DMS 273 (cell line): ENCODE measurements at regions not wholly inside any gene's neighbourhood (a gene's known extent, or its start where the extent isn't known, plus 50 kb on each side); places are given as distances from the start of the nearest gene placed in this dataset.
"Not testable (repeated sequence)": the region's sequence is repeated elsewhere in the genome, so short reads cannot be mapped to it uniquely, and the experiment has no call there.

Source experiments
- DNase-seq: peaks from one replicate; lab custom pipeline; 2025; ENCODE audit not compliant: unreplicated experiment; lab: John Stamatoyannopoulos, UW

DNA sequence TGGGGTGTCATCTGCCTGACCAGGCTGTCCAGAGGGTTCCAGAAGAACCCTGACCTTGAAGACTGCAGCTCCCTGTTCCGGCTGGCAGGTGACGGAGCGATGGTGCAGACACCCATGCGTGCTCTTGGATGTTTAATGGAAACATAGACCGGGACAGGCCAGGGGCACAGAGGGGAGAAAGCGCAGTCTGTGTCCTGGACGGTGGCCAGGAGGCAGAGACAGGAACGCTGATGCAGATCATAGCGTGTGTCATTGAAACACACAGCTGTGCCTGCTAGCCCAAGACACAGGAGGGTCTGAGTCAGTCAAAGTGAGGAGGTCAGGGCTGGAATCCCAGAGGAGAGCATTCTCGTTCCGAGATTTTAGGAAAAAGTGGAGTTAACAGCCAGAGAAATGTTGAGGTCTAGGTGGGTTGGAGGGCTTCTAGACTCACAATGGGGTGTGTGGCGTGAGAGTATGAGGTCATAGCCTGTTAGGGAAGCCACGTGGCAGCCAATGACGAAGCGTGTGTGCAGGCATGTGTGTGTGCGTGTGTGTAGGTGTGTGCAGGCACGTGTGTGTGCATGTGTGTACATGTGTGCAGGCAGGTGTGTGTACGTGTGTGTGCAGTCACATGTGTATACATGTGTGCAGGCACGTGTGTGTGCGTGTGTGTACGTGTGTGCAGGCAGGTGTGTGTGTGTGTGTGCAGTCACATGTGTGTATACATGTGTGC, 167.0 kb downstream of the ERMARD start:
- no peak for DNase-seq

DNA sequence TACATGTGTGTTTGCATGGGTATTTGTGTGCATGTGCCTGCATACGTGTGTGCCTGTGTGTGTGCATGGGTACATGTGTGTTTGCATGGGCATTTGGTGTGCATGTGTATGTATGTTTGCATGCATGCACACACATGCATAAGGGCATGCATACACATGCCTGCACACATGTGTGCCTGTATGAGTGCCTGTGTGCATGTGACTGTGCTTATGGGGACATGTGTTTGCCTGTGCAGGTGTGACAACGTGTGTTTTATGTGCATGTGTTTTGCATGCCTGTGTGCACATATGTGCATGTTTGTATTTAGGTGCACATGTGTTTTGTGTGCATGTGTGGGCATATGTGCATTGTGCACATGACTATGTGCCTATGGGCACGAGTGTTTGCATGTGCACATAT, 165.7 kb downstream of the ERMARD start:
- no peak for DNase-seq

DNA sequence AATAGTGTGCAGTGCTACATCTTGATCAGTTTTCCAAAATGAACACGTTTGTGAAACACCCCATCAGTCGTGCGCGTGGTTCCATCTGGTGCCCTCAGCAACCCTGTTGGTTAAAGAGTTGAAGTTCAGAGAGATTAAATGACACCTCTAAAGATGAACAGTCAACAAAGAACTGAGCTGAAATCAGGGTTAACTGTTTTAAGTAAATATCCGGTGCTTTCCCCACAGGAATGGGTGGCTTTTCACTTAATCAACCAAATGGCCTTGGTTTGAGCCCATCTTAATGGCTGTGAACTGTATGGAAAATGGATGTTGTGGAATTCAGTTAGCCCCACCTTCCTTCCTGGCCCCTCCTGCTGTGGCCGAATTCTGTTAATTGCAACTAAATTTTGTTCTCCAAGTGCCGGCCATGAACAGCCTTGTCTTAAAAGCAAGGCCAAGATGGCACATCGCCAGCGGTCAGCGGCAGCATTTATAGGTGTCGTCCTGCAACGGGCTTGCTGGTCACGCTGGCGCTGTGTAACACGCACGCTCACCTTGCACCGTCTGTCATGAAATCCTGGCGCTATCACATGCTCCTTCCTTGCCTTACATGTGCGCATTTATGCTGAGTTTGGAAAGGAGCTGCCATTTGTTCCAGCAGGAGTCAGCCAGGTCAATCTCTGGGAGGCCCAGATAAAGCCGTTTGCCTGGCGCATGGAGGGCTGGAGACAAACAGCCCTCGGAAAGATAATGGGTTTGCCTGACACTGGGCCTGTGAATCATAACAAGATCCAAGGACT, 164.5 kb downstream of the ERMARD start:
- DNase-seq = no peak

DNA sequence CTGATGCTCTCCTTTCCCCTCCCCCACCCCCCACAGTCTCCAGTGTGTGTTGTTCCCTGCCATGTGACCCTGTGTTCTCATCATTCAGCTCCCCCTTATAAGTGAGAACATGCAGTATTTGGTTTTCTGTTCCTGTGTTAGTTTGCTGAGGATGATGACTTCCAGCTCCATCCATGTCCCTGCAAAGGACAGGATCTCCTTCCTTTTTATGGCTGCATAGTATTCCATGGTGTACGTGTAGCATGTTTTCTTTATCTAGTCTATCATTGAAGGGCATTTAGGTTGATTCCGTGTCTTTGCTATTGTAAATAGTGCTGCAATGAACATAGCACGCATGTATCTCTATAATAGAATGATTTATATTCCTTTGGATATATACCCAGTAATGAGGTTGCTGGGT, 162.3 kb downstream of the ERMARD start:
- not testable (repeated sequence) for DNase-seq

DNA sequence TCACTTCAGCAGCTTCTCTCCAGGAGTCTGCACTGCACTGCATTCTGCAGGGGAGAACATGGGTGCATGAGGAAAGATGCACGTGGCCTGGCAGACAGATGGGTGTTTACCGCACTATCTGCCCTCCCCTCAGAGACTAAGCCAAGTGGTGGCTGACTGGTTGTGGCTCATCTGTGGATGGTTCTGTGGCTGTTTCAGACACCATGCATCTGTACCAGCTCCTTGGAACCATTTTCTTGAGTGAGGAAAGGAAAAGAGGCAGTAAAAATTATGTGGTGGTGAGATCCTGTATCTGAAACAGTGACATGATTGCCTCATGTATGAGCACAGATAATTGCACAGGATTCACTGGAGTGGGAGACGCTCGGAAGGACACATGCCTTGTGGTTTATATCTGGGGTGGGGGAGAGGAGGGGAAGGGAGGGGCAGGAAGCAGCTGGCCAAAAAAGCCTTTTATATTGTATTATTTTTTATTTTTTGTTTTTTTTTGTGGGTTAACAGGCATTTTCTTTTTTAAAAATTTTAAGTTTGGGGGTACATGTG, 161.7 kb downstream of the ERMARD start:
- DNase-seq = no peak

DNA sequence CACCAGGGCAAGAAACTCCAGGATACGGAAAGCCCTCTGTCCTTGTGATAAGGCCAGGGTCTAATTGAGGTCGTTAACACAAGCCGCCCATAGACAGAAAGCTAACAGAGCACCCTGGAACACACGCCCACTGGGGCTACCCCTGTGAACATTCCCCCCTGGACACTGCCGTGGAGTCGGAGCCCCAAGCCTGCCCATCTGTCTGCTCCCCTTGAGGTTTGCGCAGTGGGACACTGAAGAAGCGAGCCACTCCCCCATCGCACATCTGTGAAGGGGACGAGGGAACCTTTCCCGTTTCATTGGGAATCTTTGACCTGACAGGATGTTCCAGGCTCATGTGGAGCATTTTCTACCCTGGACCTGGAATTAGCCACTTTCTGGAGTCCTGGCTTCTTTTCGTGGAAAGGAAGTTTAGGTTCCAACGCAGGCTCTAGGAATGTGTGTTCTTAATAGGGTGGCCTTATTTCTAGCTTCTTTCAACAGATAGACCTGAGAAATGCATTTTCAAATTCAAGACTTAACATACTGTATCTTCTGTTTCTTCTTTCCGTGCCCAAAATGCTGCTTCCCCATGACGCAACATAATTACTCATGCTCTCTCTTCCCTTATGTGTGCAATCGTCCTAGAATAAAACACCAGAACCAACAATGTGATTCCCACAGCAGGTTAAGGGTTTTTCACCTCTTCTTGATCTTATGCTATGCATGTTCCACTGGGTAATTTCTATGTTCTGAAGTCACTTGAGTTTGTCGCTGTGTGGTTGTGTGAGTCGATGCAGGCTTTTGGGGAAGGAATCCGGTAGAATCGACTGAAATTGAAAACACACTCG, 161.1 kb downstream of the ERMARD start:
- DNase-seq = no peak

DNA sequence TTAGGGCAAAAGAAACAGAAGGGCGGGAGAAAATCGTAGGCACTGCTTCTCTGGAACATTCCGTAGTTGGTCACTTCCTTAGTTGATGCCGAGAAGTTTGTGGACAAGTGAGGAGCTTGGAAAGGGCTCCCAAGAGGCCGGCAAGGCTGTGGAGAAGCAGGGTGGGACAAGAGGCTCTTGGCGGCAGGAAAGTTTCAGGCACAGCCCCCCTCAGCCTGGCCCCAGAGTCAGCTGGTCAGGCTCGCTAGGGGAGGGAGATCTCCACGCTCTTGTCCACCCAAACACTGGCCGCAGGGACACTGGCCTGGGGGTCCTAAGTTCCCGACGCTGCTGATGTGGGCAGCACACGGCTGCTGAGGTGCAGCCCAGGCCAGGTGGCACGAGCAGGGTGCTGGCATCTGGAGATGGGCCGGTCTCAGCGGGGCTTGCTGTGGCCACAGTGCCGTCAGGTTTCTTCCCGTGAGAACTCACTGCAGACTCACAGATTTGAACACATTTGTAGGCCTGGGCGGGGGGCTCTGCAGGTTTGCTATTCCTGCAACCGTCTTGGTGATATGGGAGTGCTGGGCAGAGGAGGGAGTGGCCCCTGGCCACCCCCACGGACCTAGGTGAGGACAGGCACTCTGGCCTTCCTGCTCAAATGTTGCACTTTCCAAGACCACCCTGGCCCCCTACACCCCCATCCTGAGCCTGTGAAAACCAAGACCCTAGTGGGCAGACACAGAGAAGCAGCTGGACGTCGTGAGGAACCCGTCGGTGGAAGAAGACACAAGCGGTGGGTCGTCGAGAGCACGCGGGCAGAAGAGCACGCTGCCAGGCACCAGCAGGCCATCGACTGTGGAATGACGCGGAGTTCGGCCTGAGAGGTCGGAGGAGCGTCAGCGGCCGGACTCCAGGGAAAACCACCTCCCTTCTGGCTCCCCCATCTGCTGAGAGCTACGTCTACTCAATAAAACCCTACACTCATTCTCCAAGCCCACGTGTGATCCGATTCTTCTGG, 160.1 kb downstream of the ERMARD start:
- no peak for DNase-seq

DNA sequence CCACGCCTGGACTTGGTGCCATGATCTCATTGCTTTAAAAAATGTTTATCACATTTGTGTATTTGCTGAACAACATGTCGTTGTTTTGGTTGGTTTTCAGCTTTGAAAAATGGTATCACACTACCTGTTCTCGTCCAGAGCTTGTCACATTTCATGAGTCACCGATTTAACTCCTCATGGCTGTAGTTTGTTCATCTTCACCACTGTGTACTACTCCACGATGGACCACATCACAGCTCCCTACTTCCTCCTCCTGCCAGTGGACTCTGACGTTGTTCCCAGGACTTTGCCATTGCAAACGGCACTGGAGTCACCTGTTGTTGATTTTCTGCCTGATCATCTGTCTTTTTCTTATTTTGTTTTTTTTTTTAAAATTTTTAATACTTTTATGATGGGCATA, 157.7 kb downstream of the ERMARD start:
- no peak for DNase-seq

DNA sequence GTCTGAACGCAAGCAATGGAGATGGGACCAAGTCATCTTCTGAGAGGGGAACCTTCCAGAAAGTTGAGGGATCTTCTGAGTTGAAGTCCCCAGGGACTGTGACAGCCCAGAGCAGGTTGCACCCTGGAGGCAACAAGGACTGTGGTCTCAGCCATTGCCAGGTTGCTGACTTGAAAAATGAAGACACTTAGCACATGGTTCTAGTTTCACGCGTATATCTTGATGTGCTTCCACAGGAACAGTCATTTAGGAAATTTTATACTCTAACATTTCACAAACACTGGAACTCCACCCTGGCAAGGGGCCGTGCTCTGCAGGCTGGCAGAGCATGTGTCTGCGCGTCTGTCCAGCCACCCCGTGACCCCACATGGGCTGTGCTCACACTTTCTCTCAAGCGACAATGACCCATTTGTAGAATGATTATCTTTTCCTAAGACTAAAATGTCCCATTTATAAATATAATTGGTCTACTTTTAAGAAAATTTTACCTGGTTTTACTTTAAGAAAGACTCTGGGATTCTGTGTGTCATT, 157.0 kb downstream of the ERMARD start:
- DNase-seq = no peak

DNA sequence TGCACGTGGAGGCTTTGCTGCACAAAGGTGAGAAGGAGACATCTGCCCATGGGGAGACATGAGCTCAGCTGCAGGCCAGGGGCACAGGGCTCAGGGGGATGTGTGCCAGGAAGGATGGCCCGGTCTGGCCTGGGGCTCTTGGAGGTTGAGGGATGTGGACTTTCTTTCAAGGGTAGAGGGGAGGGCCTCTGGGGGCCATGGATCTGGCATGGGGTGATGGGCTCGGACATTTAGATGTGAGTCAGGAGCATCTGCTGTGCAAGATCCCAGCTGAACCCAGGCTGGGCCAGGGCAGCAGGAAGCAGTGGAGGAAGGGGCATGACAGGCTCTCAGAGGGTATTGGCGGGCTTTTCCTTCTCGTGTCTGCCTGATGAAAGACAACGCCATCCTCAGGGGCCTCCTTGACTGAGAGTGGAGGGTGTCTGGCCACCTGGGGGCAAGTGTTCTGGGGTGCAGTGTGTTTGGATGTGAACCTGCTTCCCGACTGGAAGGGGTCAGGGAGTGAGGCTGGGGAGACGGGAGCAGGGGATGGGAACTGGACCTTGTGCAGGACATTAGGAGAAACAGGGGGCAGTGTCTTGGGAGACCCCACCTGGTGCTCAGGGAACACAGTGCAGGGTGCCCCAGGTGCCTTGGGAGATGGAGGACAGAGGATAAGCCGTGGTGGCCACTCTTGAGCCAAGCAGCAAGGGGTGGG, 156.1 kb downstream of the ERMARD start:
- no peak for DNase-seq

DNA sequence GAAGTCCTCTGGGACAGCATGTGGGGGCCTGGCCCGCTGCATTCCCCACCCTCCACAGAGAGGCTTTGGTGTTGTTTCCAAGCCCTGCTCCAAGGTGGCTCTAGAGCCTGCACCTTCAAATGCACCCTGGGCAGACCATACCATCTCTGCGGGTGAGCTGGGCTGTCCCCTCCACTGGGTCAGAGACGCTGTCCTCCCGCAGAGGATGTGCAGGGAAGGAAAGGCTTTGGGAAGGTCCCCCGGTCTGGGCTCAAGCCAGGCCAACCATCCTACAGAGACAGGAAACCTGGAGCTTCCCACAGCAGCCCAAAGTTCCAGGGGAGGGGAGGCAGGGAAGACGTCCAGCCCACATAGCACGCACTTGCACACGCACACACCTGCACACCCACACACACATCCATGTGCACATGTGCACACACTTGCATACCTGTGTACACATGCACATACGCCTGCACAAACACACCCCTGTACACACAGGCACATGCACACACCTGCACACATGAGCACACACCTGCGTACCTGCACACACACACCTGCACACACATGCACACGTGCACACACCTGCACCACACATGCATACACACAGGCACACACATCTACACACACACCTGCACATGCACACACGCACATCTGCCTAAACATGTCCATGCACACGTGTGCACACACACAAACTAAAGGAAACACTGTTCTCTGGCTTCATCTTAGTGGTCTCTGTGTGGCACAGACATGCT, 155.4 kb downstream of the ERMARD start:
- DNase-seq = no peak

DNA sequence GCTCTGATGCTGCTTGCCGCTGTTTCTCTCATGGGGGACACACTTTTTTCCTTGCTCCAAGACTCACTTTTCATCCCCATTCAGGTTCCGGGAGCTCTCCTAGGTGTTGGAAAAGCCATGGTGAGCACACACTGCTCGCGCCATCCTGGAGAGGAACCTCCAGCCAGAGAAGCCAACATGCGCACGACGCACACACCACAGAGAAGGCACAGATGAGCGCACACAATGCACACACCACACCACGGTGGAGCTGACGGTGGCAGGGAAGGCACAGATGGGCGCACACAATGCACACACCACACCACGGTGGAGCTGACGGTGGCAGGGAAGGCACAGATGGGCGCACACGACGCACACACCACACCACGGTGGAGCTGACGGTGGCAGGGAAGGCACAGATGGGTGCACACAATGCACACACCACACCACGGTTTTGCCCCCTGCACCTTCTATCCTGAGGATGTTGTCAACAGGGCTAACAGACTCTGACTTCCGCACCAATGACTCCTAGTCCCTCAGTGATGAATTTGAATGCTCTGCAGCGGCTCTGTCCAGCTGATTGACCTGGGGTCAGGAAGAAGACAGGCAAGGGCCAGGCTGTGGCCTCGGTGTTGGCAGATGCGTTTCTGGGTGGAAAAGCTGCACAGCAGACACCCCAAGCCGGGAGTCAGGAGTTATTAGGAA, 154.7 kb downstream of the ERMARD start:
- DNase-seq = no peak

DNA sequence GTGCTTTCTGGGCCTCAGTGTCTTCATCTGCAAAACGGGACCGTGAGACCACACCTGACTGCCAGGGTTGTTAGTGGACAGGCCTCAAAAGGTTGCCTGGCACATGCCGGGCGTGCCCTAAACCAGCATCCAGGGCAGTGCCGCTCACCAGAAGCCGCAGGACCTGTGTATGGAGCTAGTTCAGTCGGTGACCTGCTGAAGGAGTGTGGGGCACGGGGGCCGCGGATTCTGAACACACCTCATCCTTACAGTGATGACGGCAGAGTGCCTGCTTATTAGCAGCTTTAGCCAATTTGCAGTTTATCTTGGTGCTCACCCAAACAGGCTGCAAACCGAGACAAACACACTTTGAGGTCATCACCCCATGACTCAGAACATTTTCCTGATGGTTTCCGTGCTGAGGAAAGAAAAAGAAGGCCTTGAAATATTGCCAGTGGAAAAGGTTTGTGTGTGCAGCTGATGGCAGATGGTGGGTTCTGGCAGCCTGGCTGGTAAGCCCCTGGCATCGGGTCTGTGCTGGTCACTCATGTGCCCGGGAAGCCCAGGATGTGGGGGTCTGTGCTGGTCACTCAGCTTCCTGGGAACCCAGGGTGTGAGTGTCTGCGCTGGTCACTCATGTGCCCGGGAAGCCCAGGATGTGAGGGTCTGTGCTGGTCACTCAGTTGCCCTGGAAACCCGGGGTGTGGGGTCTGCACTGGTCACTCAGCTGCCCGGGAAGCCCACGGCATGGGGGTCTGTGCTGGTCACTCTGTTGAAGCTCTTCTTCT, 153.8 kb downstream of the ERMARD start:
- peak; percentile 17 for DNase-seq

DNA sequence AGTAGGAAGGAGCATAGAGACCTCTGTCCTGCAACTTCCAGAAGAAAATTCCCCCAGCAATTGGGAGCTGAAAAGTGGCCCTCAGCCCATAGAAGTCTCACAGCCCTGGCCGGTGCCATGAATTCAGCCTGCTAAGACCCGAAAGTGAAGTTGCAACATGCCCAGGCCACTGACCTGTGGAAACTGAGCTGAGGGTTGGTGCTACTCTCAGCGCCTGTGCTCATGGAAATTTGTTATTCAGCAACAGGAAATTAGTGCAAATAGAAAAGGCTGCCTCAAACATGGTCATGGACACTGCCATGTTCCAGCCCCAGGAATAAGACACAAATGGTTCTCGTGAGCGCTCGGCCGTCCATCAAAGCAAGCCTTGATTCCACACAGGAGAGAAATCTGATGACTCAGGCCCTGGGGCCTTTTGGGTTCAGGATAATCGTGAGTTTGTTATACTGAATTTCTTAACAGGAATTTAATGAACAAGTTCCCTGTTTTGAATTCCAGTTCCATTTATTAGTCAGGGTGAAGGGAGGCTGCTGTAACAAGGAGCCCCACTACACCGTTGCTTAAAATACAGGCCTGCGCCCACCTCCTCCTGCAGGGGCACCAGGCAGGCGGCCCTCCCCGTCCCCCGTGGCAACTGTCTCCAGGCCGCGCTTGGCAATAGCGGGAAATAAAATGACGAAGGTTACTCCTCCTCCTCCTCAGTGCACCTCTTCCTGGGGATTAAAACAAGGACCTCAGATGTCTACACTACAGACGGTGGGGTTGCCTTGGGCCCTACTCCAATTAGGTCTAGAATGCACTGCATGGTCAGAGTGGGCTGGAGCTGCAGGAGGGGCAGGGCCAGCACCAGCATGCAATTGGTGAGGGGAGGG, 152.9 kb downstream of the ERMARD start:
- no peak for DNase-seq

DNA sequence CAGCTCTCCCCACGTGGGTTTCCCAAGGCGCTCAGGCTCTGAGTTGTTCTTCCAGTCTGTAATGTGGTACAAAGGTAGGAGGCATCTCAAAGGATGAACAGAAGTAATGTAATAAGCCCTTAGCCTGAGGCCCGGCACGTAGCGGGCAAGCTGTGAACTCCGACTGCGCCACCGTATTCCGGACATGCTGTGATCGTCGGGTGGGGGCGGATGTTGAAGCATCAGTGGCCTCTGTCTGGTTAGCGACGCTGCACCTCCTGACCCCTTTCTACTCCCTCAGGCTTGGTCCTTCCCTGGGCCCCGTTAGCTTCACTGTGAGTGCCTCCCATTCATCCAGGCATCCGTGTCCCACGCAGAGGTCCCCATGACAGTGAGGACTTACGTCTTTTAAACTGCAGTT, 151.7 kb downstream of the ERMARD start:
- no peak for DNase-seq

DNA sequence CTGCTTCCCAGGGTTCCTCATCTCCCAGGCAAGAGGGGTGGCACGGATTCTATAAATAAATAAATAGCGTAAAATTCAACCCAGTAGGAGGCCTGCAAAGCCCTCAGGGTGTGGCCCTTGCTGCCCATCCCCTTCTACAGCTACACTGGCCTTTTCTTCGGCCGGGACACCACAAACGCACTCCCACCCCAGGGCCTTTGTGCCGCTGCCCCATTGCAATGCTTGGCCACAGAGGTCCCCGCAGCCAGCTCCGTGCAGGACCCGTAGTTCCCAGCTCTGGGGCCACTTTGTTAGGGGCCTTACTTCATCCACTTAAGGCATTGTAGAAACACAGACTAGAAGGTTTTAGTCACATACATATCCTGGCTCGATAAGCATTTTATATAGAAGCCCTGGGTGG, 151.2 kb downstream of the ERMARD start:
- no peak for DNase-seq
